Esophagus muscularis mucosa (tissue), 4 donors: ENCODE measurements at regions not wholly inside any gene's neighbourhood (a gene's known extent, or its start where the extent isn't known, plus 50 kb on each side); places are given as distances from the start of the nearest gene placed in this dataset.
"Not testable (repeated sequence)": the region's sequence is repeated elsewhere in the genome, so short reads cannot be mapped to it uniquely, and the experiment has no call there.

Source experiments
- EP300 ChIP-seq: sonication (generic); formaldehyde crosslinking; IDR thresholded peaks from one replicate; pipeline ENCODE4 v1.6.1; 2017; ENCODE audit warnings: antibody characterized with exemption
- POLR2A ChIP-seq: fragments of 450-650 bp; IDR thresholded peaks from one replicate; pipeline ENCODE4 v1.6.1; 2017; ENCODE audit warnings: antibody characterized with exemption, moderate library complexity, mild to moderate bottlenecking, low read depth
- POLR2AphosphoS5 ChIP-seq, 2 donors: sonication (generic); formaldehyde crosslinking; IDR thresholded peaks; one replicate each; pipeline ENCODE4 v1.6.1; 2017; ENCODE audit warnings: antibody characterized with exemption in 2 of 2
- TF ChIP-seq, protein P1 (sequence below), 3 experiments: fragments of 200-600 bp in 2 of 3; fragments of 450-650 bp in 1 of 3; sonication (generic) in 2 of 3; IDR thresholded peaks; one replicate each; pipeline ENCODE4 v1.5.1; 2017 to 2019; ENCODE audit warnings: antibody characterized with exemption in 3 of 3, mild to moderate bottlenecking in 2 of 3, moderate library complexity in 1 of 3

DNA sequence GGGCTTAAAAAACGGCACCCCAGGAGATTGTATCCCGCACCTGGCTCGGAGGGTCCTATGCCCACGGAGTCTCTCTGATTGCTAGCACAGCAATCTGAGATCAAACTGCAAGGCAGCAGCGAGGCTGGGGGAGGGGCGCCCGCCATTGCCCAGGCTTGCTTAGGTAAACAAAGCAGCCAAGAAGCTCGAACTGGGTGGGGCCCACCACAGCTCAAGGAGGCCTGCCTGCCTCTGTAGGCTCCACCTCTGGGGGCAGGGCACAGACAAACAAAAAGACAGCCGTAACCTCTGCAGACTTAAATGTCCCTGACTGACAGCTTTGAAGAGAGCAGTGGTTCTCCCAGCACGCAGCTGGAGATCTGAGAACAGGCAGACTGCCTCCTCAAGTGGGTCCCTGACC lies 601.5 kb upstream of the TBX3 start:
- TF ChIP-seq, protein P1, sequence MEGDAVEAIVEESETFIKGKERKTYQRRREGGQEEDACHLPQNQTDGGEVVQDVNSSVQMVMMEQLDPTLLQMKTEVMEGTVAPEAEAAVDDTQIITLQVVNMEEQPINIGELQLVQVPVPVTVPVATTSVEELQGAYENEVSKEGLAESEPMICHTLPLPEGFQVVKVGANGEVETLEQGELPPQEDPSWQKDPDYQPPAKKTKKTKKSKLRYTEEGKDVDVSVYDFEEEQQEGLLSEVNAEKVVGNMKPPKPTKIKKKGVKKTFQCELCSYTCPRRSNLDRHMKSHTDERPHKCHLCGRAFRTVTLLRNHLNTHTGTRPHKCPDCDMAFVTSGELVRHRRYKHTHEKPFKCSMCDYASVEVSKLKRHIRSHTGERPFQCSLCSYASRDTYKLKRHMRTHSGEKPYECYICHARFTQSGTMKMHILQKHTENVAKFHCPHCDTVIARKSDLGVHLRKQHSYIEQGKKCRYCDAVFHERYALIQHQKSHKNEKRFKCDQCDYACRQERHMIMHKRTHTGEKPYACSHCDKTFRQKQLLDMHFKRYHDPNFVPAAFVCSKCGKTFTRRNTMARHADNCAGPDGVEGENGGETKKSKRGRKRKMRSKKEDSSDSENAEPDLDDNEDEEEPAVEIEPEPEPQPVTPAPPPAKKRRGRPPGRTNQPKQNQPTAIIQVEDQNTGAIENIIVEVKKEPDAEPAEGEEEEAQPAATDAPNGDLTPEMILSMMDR (IDR thresholded peaks at IDR 0.05), result not testable (repeated sequence)
- TF ChIP-seq POLR2AphosphoS5 (IDR thresholded peaks at IDR 0.05); POLR2A; EP300: not testable (repeated sequence)
